ENCODE measurements at regions not wholly inside any gene's neighbourhood (a gene's known extent, or its start where the extent isn't known, plus 50 kb on each side); places are given as distances from the start of the nearest gene placed in this dataset.

GRCh38 chr22:48208894-48209293 is 1446.4 kb downstream of the TBC1D22A start:
- no peaks in the 10 kb centered on the region for H3K36me3 ChIP-seq
- no peaks in the 10 kb centered on the region for H3K4me1 ChIP-seq
- no peak overlapping the region for H3K4me3 ChIP-seq
- WGBS, 2 donors = 86 to 91% methylated on average over 19 of the region's 19 CpGs
- no peak overlapping the region for H3K27ac ChIP-seq
- no peak for DNase-seq (ENCODE audit: low spot score in 2 of 2)
- peaks cover 0 to 3% (median 0%) of the 10 kb centered on the region in 4 donors for H3K9me3 ChIP-seq
- TF ChIP-seq POLR2A (IDR thresholded peaks at IDR 0.05) = no peak
- TF ChIP-seq EP300 (IDR thresholded peaks at IDR 0.05) = no peak
- TF ChIP-seq, protein P1, sequence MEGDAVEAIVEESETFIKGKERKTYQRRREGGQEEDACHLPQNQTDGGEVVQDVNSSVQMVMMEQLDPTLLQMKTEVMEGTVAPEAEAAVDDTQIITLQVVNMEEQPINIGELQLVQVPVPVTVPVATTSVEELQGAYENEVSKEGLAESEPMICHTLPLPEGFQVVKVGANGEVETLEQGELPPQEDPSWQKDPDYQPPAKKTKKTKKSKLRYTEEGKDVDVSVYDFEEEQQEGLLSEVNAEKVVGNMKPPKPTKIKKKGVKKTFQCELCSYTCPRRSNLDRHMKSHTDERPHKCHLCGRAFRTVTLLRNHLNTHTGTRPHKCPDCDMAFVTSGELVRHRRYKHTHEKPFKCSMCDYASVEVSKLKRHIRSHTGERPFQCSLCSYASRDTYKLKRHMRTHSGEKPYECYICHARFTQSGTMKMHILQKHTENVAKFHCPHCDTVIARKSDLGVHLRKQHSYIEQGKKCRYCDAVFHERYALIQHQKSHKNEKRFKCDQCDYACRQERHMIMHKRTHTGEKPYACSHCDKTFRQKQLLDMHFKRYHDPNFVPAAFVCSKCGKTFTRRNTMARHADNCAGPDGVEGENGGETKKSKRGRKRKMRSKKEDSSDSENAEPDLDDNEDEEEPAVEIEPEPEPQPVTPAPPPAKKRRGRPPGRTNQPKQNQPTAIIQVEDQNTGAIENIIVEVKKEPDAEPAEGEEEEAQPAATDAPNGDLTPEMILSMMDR (IDR thresholded peaks at IDR 0.05) = no peak
- H3K27me3 ChIP-seq = no peaks in the 10 kb centered on the region

DNA sequence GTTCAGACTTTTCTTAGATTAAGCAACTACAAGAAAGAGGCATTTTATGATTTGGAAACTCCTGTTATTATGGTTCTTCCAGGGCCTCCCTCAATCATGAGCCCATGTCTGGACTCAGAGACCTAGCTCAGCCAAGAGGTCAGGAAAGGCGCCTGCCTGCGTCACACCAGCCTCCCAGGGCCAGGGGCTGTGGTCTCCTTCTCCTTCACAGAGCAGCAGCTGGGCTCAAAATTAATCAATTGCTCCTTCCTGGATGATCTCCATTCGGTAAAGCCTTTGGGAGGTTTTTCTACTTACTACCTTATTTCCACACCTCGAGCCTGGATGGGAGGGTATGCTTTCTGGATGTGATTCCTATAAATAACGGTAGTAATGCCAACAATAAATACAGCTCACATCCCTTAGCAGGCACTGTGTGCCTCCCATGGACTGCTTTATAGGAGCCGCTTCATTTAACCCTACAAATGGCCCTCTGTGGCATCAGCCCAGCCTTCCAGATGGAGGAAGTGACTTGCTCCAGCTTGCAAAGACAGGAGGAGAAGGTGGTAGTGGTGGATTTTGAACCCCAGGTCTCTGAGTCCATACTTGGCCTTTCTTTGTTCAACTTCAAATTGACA is 1445.6 kb downstream of the TBC1D22A start:
- no peak for TF ChIP-seq EP300 (IDR thresholded peaks at IDR 0.05)
- TF ChIP-seq POLR2A (IDR thresholded peaks at IDR 0.05) = no peak
- TF ChIP-seq, protein P1 (IDR thresholded peaks at IDR 0.05) = no peak
- Histone ChIP-seq H3K4me3 (no peak overlapping the region), H3K4me1 (no peaks in the 10 kb centered on the region), H3K27me3 (no peaks in the 10 kb centered on the region), H3K9me3 (peaks cover 0 to 3% (median 0%) of the 10 kb centered on the region in 4 donors), H3K27ac (no peak overlapping the region), H3K36me3 (no peaks in the 10 kb centered on the region)
- 55 to 68% methylated on average over 6 of the region's 6 CpGs for WGBS, 2 donors
- DNase-seq (ENCODE audit: low spot score in 2 of 2) = no peak

GRCh38 chr22:48205790-48206189 is 1443.3 kb downstream of the TBC1D22A start:
- no peak overlapping the region for H3K27ac ChIP-seq
- H3K36me3 ChIP-seq = no peaks in the 10 kb centered on the region
- TF ChIP-seq, protein P1 (IDR thresholded peaks at IDR 0.05) = no peak
- TF ChIP-seq EP300 (IDR thresholded peaks at IDR 0.05) (no peak), POLR2A (IDR thresholded peaks at IDR 0.05) (no peak)
- H3K4me3 ChIP-seq = no peak overlapping the region
- WGBS, 2 donors = 86 to 92% methylated on average over 3 of the region's 3 CpGs
- H3K4me1 ChIP-seq = no peaks in the 10 kb centered on the region
- H3K27me3 ChIP-seq = no peaks in the 10 kb centered on the region
- DNase-seq (ENCODE audit: low spot score in 2 of 2) = no peak
- H3K9me3 ChIP-seq = peaks cover 0 to 3% (median 0%) of the 10 kb centered on the region in 4 donors

DNA sequence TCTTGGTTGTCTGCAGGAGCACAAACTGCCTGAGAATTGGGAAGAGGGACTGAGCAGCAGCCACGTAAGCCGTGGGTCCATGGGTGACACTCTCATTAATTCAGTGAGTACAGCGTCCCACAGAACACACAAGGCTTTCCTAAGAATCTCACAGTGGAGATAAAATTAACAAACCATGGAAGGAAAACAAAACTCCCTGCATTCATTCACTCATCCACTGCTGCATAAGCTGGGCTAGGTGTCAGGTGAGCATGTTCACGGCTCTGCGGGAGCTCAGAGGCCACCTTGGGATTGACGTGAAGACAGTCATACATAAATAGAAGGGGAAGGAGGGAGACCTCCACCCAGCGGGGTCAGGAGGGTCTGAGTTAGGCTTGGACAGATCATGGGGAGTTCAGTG is 1442.7 kb downstream of the TBC1D22A start:
- TF ChIP-seq, protein P1 (IDR thresholded peaks at IDR 0.05) = no peak
- TF ChIP-seq EP300 (IDR thresholded peaks at IDR 0.05) (no peak), POLR2A (IDR thresholded peaks at IDR 0.05) (no peak)
- 78 to 84% methylated on average over 7 of the region's 7 CpGs for WGBS, 2 donors
- H3K4me1 ChIP-seq = no peaks in the 10 kb centered on the region
- peaks cover 0 to 3% (median 0%) of the 10 kb centered on the region in 4 donors for H3K9me3 ChIP-seq
- H3K36me3 ChIP-seq = no peaks in the 10 kb centered on the region
- H3K27ac ChIP-seq = no peak overlapping the region
- no peak overlapping the region for H3K4me3 ChIP-seq
- DNase-seq (ENCODE audit: low spot score in 2 of 2) = no peak
- H3K27me3 ChIP-seq = no peaks in the 10 kb centered on the region

- Histone ChIP-seq H3K27me3 (no peaks in the 10 kb centered on the region), H3K4me1 (no peaks in the 10 kb centered on the region), H3K27ac (no peak overlapping the region), H3K4me3 (no peak overlapping the region), H3K36me3 (no peaks in the 10 kb centered on the region), H3K9me3 (peaks cover 0 to under 1% (median 0%) of the 10 kb centered on the region in 4 donors)
- no peak for DNase-seq (ENCODE audit: low spot score in 2 of 2)
- TF ChIP-seq, protein P1 (IDR thresholded peaks at IDR 0.05) = no peak
- TF ChIP-seq EP300 (IDR thresholded peaks at IDR 0.05) (no peak), POLR2A (IDR thresholded peaks at IDR 0.05) (no peak)
- WGBS, 2 donors = 64 to 76% methylated on average over 2 of the region's 2 CpGs
Measured at GRCh38 chr22:48204296-48204695, 1441.8 kb downstream of the TBC1D22A start.

Data from tibial nerve (tissue), 4 donors.